ENCODE measurements at regions not wholly inside any gene's neighbourhood (a gene's known extent, or its start where the extent isn't known, plus 50 kb on each side); places are given as distances from the start of the nearest gene placed in this dataset.

DNA sequence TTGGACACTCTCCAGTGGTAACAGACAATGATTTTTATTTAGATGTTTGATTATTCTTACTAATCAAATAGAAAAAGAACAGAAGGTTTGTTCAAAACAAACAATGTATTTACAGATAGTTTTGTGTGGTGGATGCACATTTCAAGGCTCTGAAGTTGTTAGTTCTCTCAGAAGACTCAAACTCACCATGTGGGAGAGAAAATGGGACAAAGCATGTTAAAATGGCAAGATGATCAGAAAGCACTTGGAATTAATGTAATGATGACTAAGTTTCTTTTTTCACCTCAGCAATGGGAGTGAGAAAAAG lies 450.5 kb upstream of the KCNMB2 start:
- TF ChIP-seq, protein P1, sequence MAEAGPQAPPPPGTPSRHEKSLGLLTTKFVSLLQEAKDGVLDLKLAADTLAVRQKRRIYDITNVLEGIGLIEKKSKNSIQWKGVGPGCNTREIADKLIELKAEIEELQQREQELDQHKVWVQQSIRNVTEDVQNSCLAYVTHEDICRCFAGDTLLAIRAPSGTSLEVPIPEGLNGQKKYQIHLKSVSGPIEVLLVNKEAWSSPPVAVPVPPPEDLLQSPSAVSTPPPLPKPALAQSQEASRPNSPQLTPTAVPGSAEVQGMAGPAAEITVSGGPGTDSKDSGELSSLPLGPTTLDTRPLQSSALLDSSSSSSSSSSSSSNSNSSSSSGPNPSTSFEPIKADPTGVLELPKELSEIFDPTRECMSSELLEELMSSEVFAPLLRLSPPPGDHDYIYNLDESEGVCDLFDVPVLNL (CRISPR knock-in tag; IDR thresholded peaks at IDR 0.05; ENCODE audit: borderline replicate concordance, low read depth) = no peak
- TF ChIP-seq, protein P2, sequence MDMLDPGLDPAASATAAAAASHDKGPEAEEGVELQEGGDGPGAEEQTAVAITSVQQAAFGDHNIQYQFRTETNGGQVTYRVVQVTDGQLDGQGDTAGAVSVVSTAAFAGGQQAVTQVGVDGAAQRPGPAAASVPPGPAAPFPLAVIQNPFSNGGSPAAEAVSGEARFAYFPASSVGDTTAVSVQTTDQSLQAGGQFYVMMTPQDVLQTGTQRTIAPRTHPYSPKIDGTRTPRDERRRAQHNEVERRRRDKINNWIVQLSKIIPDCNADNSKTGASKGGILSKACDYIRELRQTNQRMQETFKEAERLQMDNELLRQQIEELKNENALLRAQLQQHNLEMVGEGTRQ (CRISPR knock-in tag; IDR thresholded peaks at IDR 0.05) = no peak
- TF ChIP-seq, protein P3, sequence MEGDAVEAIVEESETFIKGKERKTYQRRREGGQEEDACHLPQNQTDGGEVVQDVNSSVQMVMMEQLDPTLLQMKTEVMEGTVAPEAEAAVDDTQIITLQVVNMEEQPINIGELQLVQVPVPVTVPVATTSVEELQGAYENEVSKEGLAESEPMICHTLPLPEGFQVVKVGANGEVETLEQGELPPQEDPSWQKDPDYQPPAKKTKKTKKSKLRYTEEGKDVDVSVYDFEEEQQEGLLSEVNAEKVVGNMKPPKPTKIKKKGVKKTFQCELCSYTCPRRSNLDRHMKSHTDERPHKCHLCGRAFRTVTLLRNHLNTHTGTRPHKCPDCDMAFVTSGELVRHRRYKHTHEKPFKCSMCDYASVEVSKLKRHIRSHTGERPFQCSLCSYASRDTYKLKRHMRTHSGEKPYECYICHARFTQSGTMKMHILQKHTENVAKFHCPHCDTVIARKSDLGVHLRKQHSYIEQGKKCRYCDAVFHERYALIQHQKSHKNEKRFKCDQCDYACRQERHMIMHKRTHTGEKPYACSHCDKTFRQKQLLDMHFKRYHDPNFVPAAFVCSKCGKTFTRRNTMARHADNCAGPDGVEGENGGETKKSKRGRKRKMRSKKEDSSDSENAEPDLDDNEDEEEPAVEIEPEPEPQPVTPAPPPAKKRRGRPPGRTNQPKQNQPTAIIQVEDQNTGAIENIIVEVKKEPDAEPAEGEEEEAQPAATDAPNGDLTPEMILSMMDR (IDR thresholded peaks at IDR 0.05) = no peak
- TF ChIP-seq PRRX2 (CRISPR knock-in tag; IDR thresholded peaks at IDR 0.05) (no peak), ESRRA (CRISPR knock-in tag; IDR thresholded peaks at IDR 0.05; ENCODE audit: borderline replicate concordance) (no peak)
- TF ChIP-seq, protein P4, sequence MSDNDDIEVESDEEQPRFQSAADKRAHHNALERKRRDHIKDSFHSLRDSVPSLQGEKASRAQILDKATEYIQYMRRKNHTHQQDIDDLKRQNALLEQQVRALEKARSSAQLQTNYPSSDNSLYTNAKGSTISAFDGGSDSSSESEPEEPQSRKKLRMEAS (CRISPR knock-in tag; IDR thresholded peaks at IDR 0.05) = no peak
- TF ChIP-seq, protein P5, sequence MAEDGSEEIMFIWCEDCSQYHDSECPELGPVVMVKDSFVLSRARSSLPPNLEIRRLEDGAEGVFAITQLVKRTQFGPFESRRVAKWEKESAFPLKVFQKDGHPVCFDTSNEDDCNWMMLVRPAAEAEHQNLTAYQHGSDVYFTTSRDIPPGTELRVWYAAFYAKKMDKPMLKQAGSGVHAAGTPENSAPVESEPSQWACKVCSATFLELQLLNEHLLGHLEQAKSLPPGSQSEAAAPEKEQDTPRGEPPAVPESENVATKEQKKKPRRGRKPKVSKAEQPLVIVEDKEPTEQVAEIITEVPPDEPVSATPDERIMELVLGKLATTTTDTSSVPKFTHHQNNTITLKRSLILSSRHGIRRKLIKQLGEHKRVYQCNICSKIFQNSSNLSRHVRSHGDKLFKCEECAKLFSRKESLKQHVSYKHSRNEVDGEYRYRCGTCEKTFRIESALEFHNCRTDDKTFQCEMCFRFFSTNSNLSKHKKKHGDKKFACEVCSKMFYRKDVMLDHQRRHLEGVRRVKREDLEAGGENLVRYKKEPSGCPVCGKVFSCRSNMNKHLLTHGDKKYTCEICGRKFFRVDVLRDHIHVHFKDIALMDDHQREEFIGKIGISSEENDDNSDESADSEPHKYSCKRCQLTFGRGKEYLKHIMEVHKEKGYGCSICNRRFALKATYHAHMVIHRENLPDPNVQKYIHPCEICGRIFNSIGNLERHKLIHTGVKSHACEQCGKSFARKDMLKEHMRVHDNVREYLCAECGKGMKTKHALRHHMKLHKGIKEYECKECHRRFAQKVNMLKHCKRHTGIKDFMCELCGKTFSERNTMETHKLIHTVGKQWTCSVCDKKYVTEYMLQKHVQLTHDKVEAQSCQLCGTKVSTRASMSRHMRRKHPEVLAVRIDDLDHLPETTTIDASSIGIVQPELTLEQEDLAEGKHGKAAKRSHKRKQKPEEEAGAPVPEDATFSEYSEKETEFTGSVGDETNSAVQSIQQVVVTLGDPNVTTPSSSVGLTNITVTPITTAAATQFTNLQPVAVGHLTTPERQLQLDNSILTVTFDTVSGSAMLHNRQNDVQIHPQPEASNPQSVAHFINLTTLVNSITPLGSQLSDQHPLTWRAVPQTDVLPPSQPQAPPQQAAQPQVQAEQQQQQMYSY (CRISPR knock-in tag; IDR thresholded peaks at IDR 0.05) = no peak
- TF ChIP-seq, protein P6, sequence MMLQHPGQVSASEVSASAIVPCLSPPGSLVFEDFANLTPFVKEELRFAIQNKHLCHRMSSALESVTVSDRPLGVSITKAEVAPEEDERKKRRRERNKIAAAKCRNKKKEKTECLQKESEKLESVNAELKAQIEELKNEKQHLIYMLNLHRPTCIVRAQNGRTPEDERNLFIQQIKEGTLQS (CRISPR knock-in tag; conservative IDR thresholded peaks at IDR 0.05) = no peak
- TF ChIP-seq, protein P7, sequence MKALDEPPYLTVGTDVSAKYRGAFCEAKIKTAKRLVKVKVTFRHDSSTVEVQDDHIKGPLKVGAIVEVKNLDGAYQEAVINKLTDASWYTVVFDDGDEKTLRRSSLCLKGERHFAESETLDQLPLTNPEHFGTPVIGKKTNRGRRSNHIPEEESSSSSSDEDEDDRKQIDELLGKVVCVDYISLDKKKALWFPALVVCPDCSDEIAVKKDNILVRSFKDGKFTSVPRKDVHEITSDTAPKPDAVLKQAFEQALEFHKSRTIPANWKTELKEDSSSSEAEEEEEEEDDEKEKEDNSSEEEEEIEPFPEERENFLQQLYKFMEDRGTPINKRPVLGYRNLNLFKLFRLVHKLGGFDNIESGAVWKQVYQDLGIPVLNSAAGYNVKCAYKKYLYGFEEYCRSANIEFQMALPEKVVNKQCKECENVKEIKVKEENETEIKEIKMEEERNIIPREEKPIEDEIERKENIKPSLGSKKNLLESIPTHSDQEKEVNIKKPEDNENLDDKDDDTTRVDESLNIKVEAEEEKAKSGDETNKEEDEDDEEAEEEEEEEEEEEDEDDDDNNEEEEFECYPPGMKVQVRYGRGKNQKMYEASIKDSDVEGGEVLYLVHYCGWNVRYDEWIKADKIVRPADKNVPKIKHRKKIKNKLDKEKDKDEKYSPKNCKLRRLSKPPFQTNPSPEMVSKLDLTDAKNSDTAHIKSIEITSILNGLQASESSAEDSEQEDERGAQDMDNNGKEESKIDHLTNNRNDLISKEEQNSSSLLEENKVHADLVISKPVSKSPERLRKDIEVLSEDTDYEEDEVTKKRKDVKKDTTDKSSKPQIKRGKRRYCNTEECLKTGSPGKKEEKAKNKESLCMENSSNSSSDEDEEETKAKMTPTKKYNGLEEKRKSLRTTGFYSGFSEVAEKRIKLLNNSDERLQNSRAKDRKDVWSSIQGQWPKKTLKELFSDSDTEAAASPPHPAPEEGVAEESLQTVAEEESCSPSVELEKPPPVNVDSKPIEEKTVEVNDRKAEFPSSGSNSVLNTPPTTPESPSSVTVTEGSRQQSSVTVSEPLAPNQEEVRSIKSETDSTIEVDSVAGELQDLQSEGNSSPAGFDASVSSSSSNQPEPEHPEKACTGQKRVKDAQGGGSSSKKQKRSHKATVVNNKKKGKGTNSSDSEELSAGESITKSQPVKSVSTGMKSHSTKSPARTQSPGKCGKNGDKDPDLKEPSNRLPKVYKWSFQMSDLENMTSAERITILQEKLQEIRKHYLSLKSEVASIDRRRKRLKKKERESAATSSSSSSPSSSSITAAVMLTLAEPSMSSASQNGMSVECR (CRISPR knock-in tag; IDR thresholded peaks at IDR 0.05; ENCODE audit: borderline replicate concordance) = no peak
